GM21447 (cell line): ENCODE measurements at regions not wholly inside any gene's neighbourhood (a gene's known extent, or its start where the extent isn't known, plus 50 kb on each side); places are given as distances from the start of the nearest gene placed in this dataset.

Experiments used
- ATAC-seq: cut with Tn5 transposase; IDR thresholded peaks from one replicate; pipeline ENCODE4 v1.9.1; 2021; ENCODE audit not compliant: unreplicated experiment

DNA sequence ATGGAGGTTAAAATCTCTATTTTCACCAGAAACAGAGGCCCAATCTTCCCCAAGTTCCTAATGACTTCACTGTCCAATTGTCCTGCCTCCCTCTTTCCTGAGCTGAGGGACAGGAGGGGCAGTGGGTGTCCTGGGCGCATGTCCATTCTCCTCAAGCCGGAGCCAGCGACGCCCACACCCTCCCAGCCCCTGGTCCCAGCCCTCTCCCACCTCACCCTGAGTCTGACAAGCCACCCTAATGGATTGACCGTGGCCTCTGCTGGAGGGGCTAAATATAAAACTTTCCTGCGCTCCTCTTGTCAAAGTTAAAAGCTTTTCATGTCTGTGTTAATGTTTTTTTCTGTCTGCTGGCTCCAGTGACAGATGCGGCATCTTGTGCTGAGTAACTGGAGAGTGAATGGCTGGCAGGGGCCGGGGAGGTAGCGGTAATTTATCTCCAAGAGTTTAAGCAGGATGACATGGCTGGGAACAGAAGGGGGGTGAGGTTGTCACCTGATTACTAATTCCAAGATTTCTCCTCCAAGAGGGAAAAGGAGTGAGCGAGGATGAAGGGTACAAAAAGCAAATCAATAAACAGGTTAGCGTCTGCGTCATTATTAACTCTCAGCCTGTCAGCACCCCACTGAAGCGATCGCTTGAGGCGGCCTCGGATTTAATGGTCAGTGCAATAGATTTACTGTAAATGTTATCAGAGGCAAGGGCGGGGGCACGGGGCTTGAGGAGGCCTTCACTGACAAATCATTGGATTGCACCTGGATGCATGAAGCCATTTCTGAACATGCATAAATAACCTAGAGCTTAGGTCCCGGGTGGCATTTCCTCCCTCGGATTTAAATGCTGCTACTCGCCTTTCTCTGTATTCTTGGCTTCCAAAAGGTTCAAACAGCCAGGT lies 118.1 kb upstream of the MAFB start:
- no peak for ATAC-seq

DNA sequence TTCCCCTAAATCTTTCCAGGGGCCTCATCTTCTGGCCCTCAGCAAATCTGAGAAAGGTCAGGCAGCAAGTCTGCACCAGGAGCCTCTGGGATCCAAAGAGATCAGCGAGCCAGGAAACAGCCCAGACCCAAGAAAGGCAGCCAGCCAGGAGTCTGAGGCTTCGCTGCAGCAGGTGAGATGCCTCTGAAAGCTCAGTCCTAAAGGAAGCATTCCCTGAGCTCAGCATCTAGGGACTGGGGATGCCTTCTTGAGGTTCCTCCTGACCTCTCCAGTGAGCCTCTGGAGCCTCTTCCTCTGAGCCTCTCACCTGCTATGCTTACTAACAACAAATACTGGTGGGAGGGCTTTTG lies 118.8 kb upstream of the MAFB start:
- no peak for ATAC-seq

DNA sequence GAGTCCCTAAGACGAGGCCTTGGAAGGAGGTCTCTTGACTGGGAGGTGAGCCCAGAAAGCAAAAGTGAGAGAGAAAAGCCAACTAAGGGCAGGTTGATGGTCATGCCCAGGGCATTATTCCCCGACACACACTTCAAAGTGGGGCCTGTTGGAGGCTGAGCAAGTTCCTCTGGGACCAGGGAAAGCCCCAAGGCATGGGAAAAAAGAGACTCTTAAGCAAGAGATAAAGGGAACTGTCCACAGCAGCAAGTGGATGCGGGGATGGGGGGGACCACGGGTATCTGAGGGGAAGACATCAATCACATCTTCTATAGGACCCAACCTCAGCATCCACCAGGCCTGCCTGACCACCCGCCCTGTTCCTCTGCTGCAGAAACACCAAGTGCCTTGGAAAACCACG lies 119.9 kb upstream of the MAFB start:
- no peak for ATAC-seq

DNA sequence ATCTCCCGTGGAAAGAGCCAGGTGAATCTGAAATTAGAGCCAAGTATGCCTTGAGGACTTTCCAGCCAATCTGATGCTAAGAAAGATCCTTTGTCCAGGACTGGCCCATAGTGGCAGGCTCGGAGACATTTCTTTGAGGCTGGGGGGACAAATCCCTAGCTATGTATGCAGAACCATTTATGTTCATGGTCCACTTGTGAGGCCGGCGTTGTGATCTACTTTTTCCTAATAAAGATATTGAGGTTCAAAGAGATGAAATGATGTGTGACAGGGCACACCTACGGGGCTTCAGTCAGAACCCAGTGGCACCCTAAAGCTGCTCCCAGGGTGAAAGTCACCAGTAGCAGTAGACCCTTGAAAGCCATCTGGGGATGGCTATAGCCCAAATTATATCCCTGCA lies 120.3 kb upstream of the MAFB start:
- no peak for ATAC-seq

DNA sequence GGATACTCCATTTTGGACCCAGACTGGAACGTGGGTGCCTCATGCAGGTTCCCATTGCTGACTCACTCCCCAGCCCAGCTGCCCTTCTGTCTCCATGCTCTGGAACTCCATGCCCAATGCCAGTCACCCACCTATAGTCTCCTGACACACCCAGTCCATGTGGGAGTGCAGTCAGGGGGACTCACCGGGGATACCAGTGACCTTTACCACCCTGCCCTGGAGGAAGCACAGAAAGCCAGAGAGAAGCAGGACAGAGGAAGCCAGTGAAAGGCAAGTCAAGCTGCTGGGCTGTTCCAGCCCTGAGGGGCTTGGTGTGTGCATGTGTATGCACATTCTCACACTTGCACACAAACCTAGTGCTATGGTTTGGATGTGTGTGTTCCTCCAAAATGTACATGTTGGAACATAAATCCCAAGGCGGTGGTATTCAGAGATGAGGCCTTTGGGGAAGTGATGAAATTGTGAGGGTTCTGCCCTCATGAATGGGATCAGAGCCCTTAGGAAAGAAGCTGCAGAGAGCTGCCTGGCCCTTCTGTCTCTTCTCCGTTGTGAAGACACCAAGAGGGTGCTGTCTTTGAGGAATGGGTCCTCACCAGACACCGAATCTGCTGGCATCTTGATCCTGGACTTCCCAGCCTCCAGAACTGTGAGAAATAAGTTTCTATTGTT lies 121.4 kb upstream of the MAFB start:
- no peak for ATAC-seq

DNA sequence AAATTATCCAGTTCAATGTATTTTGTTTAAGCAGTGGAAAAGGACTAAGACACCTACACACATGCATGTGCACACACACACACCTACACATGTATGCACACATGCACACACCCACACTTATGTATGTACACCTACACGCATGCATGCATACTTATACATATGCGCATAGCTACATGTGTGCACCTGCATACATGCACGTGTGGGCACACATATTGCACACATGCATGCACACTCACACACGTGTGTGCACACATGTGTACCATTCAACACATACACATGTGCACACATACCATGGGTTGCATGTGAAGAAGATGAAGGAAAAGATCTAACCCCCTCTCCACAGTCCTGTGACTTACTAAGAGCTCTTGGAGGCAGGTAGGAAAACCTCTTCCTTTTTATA lies 122.0 kb upstream of the MAFB start:
- no peak for ATAC-seq

DNA sequence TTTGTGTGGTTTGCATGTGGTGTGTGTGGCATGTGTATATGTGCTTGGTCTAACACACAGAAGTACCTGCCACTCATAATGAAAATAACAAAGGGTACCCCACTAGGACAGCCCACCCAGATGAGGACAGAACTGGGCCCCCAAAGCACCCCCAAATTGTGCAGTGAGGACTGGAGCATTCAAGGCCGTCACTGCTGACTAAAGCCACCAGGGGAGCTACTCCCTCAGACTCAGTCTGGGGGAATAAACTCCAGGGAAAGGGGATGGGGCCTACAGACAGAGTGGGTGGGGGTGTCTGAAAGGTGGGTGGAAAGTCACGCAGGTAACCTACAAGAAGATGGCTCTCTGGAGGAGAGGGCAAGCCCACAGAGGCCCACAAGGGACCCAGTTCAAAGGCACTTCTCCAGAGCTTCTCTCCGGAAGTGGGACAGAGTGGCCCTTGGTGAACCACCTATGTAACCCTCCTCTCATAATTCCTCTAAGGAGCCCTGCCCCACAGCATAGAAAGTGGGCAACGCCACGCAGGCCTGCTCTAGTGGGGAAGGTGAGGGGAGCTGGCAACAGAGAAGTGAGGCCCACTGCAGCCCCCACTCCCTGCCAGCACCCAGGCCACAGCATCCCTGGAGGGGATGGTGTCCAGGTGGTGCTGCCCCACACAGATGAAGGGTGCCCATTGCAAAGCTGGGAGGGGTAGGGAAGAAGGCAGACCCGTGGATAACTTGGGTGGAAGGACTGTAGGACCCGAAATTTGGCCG lies 122.8 kb upstream of the MAFB start:
- no peak for ATAC-seq

DNA sequence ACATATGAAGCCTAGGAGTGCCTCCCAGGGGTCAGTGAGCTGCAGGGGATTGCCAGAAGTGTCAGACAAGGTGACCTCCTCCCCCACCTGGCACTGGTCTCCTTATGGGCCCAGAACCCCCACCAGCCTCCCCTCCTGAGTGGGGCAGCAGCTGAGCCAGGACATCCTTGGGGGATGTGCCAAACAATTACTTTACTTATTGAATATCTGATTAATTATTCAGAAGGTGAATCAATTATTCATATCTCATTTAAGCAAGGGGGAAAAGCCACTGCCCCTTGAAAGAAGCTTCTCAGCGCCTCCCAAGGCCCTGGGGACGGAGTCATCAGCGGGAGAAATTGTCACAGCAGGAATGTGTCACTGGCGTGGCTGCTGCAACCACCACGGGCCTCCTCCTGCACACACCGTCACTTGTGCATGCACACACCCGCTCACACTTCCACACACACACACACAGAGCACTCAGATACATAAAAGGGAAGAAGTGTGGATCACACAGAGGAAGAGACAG lies 123.4 kb upstream of the MAFB start:
- ATAC-seq: no peak

DNA sequence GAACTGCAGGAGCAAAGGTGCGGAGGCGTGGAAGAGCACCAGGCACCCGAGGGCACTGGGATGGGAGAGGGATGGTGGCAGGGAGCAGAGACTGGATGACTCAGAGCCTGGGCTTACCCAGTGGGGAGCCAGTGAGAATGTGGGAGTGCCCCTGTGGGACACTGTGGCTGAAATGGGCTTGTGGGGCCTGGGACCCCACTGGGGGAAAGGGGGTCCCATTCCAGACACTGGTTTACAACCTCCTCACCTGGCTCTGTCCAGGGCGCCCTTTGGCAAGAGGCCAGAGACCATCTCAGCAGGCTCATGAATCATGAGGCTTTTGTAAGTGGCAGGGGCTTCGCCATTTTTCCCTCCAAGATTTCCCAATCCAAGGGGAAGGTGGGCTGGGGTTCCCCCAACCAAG lies 124.0 kb upstream of the MAFB start:
- ATAC-seq: no peak

DNA sequence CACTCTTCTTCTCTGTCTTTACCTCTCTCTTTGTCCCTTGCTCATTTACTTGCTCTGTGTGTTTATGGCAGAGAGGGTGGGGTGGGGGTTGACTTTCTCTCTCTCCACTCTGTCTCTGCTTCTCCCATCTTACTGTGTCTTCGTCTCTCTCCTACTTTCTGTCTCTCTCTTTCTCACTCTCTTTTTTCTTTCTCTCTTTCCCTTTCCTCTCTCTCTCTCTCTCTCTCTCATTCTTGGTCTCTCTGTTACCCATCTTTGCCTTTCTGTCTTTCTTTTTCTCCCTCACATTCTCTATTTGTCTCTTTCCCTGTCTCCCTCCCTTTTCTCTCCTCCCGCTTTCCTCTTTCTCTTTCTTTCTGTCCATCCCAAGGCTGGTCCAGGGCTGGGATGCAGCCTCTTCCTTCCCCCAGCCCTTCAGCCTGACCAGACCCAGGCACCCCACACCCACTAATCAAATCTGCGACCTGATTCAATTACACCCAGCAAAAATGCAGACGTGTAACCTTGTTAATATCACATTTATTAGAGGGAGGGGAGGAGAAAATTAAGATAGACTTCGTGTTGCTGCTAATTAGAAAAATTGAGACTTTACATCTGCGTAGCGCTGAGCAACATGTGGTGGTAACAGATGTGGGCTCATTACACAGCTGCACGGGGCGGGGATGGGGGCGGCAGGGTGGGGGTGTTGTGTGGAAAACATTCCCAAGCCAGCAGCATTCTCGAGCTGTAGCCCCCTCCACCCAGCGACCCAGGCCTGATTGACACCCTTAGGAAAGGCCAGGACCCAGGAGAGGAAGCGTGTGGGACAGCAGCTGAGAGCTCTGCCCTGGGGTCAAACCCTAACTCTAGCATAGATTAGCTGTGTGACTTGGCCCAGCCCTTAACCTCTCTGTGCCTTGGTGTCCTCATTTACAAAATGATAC lies 124.9 kb upstream of the MAFB start:
- ATAC-seq: no peak

DNA sequence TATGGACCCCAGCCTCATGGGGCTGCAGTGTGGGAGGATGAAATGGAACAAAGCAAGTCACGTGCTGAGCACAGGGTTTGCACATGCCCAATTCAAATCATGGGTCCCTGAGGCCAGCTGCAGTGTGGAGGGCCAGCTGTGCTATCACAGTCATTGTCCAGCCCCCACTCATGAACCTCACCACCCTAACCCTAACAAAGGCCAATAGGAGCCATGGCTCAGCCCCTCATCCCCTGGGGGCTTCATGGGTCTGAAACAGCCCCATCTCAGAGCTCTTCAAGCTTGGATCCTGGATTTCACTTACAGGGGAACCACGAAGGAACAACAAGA lies 125.6 kb upstream of the MAFB start:
- ATAC-seq: no peak

DNA sequence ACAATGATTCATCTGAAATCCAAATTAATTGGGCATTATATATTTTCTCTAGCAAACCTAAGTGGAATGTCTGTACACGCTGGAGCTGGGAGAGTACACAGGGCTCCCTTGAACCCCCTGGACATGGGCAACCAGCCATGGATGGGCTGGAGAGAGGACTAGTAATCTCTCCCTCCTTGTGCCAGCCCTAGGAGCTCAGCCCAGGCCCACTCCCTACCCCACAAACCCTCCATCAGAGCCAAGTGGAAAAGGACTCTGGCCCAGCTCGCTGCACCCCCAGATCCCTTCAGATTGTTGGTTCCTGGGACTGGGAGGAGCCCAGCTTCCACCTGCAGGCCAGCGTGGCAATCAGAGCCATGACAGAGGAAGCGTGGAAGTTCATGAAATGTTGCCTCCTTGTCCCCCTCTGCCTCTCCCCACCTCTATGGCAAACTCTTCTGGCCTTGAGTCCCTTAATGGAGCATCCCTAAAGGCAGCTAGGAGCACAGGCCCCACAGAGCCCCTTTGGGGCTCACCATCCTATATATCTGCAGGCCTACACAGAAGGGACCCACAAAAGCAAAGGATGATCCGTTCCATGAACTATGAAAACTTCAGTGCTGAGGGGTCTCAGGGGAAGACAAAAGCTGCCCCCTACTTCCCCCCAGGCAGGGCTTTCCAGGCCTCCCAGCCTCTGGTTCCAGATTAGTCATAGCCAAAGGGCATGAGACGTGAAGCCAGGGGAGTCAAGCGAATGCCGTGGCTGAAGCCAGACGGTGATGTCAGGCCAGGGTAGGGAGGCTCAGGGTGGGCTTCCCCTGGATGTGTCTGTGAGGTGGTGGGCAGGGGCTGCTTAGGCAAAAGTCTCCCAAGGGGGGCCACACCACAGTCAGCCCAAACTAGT lies 126.4 kb upstream of the MAFB start:
- ATAC-seq: no peak

DNA sequence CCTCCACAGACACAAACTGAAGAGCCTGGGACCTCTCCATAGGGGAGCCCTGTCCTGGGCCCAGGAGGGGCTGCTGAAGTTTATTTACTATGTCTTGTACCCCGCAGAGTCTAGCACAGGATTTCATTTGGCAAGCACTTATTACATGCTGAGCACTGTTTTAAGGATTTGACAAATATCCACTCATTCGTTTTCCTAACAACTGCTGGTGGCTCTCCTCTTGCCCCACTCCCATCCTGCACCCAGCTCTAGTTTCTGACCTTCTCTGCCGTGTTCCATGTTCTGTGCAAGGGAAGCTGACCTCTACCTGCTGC lies 127.0 kb upstream of the MAFB start:
- ATAC-seq: no peak

DNA sequence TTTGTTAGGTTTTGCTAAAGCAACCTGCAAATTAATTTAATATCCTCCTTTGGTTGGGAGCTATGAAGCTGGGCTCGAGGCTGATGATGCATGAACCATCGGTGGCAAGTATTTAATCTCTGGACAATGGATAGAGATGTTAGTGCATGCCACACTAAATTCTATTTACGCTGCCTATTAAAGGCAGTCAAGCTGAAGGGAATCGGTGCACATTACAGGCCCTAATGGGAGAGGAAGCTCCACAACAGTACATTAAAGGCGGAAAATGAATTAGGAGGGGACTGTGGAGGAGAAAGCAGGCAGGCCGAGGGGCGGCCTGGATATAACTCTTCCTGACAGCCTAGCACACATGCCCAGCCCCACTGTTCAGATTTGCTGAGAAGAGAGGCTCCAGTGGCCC lies 132.4 kb upstream of the MAFB start:
- no peak for ATAC-seq

DNA sequence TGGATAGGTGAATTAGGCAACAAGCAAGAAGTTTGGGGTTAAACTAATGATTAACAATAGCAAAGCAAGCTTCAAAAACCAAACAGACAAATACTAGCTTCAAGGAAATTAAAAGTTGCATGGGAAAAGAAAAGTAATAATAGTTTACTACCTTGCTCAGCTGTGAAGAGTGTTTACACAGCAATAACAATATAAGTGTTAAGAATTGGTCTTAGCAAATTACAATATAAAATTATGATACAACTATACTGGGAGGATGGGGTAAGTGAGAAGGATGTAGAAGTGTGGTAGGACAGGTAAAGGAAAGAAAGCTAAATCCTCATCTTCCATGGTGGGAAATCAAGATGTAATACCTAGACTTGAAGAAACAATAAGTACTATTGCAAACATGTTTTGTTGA lies 137.7 kb upstream of the MAFB start:
- ATAC-seq: no peak

DNA sequence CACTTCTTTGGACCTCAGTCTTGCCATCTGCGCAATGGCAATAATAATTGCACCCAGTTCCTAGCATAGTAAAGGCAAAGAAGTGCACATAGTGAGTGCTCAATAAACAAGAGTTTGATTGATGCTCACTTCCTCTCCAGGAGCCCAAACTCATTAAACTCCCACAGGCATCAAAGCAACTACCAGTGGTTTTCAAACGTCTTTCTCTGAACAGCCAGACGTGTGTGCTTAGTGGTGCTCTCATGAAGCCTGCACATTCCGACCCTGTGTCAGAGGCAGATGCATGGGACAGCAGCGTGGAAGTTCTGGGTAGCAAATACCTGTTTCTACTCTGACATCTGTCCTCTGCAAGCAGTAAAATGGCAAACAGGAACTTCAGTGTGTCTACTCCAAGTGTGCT lies 146.3 kb upstream of the MAFB start:
- no peak for ATAC-seq

DNA sequence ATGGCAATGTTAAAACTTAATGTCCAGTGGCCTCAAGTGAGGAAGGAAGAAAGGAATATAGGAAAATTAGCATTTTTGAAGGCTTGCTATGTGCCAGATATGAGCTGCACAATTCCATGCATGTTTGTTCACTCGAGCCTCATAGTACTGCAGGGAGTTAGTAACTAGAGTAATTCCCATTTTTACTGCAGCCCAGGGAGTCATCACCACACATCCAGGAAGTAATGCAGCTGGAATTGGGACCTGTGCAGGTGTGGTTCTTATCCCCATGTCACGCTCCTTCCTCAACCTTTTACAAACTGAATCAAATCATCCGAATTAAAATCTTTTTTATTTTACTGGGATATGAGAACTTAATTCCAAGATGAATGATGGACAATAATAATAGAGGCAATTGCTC lies 149.5 kb upstream of the MAFB start:
- ATAC-seq: no peak

DNA sequence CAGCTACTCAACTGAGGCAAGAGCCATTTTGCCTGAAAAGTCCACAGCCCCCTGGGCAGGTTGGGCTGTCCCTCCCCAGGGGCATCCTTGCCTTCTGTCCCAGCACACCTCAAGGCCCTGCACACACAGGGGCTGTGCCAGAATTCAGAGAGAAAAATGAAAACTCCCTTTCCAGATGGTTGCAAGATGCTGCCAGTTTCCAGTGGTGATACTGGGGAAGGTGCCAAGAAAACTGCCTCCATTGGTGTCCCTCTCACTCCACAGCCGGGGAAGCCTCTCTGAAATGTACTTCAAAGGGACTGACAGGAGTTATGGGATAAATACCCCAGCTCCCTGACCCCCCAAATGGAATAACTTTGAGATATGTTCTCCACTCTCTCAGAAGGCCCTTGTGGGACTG lies 154.2 kb upstream of the MAFB start:
- no peak for ATAC-seq

DNA sequence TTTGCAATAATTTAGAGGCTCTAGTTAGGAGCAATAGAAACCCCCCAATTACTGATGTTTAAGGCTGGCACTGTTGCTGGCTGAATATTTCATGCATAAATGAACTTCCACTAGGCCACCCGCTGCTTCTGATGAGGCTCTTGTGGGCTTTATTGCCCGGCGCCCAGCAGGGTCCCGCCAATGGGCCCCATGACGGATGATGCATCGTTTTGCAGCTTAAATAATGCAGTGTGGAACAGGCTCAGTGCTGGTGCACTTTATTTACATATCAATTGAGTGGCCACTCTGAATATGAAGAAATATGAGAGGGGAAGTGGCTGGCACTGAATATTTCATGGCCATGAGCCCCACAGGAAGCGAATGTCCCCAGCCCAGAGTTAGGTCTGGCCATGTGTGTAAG lies 155.3 kb upstream of the MAFB start:
- no peak for ATAC-seq

DNA sequence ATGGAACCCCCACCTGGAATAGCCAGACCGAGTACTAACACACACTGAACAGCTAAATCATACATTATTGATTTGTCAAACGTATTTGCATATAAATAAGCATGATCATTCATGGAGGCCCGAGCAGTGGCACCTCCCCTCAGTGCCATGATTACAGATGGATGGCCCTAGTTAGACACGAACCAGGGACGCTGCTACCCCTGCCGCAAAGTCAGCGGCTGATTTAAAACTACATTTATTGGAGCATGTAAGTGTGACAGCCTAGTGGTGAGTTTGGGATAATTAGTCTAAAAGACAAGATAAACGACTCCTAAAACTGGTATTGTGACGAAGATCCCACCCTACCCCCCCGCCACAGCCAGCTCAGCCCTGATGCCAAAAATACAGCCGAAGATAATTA lies 159.1 kb upstream of the MAFB start:
- ATAC-seq: no peak
